A673 (cell line): ENCODE measurements at regions not wholly inside any gene's neighbourhood (a gene's known extent, or its start where the extent isn't known, plus 50 kb on each side); places are given as distances from the start of the nearest gene placed in this dataset.

Source experiments
- BruUV-seq: library from RNA; stranded (reverse); fragments of 400-500 nt; replicated peaks from 2 replicates; lab custom pipeline; 2021; lab: Mats Ljungman, UMichigan
- CTCF ChIA-PET: fragments of 300-600 bp; sonication (Branson Sonifier 250); formaldehyde crosslinking; loops from one replicate; lab custom pipeline; 2022; ENCODE audit warnings: antibody characterized with exemption; lab: Charles Lee
- POLR2A ChIA-PET: fragments of 300-600 bp; sonication (Branson Sonifier 250); formaldehyde crosslinking; loops from one replicate; lab custom pipeline; 2022; ENCODE audit warnings: antibody characterized with exemption; ENCODE audit not compliant: low non-redundant PET; lab: Charles Lee
- DNase-seq: peaks from one replicate; pipeline ENCODE4 v3.0.0-alpha.2; 2015; ENCODE audit warnings: low spot score
- H3K27ac ChIP-seq: fragments of 200-600 bp; sonication (generic); 2 replicates; pipeline ENCODE4 v1.5.1; 2016; ENCODE audit warnings: mixed run types, low read depth, mild to moderate bottlenecking, mixed read lengths, antibody characterized with exemption, low read length; ENCODE audit not compliant: poor library complexity, severe bottlenecking
- H3K27me3 ChIP-seq: fragments of 200-600 bp; sonication (generic); replicated peaks from 2 replicates; pipeline ENCODE4 v1.6.1; 2017; ENCODE audit warnings: mixed run types, low read depth, mild to moderate bottlenecking, mixed read lengths, antibody characterized with exemption, low read length; ENCODE audit not compliant: insufficient read depth, poor library complexity
- H3K36me3 ChIP-seq: fragments of 200-600 bp; sonication (generic); 2 replicates; pipeline ENCODE4 v1.6.1; 2016; ENCODE audit warnings: mixed run types, mild to moderate bottlenecking, mixed read lengths, antibody characterized with exemption, low read length; ENCODE audit not compliant: insufficient read depth, poor library complexity, severe bottlenecking
- H3K4me1 ChIP-seq: fragments of 200-600 bp; sonication (generic); 2 replicates; pipeline ENCODE4 v1.6.1; 2017; ENCODE audit warnings: mixed run types, mild to moderate bottlenecking, mixed read lengths, antibody characterized with exemption, low read length; ENCODE audit not compliant: insufficient read depth, poor library complexity, severe bottlenecking
- H3K4me3 ChIP-seq: fragments of 200-600 bp; sonication (generic); 2 replicates; pipeline ENCODE4 v1.5.1; 2016; ENCODE audit warnings: low read depth, mixed run types, mild to moderate bottlenecking, mixed read lengths, low read length; ENCODE audit not compliant: poor library complexity, severe bottlenecking
- H3K9me3 ChIP-seq: fragments of 200-600 bp; sonication (generic); 2 replicates; pipeline ENCODE4 v1.6.1; 2016; ENCODE audit warnings: mixed run types, low read depth, mild to moderate bottlenecking, mixed read lengths, antibody characterized with exemption, low read length; ENCODE audit not compliant: poor library complexity, severe bottlenecking
- CTCF ChIP-seq: fragments of 300-800, 200-600 bp; sonication (generic); conservative IDR thresholded peaks from 2 replicates; pipeline ENCODE4 v1.5.1; 2017; ENCODE audit warnings: low read depth, mild to moderate bottlenecking, antibody characterized with exemption, low read length, moderate library complexity, mixed read lengths
- EZH2 ChIP-seq: fragments of 200-600 bp; sonication (generic); IDR thresholded peaks from 2 replicates; pipeline ENCODE4 v1.6.1; 2017; ENCODE audit warnings: borderline replicate concordance, low read depth, mild to moderate bottlenecking, mixed read lengths, antibody characterized with exemption, low read length; ENCODE audit not compliant: poor library complexity, severe bottlenecking
- intact Hi-C: fragments of 100-400 bp; cut with micrococcal nuclease; formaldehyde crosslinking; loops from one replicate; pipeline ENCODE4 v1.10.0; 2022; ENCODE audit not compliant: unreplicated experiment

- no TSS peak for BruUV-seq
- POLR2A ChIA-PET: no interaction called here
Measured at GRCh38 chr2:163155279-163155883, 316.8 kb upstream of the KCNH7 start.

GRCh38 chr2:163142618-163143017 lies 304.1 kb upstream of the KCNH7 start:
- ChIA-PET POLR2A (no interaction called here), CTCF (interaction anchor here (0.6 kb wide), 1 partner anchor 14 kb away, joined by 4 read pairs; no protein-coding TSS in a partner anchor)
- H3K27me3 ChIP-seq: no peaks in the 10 kb centered on the region
- DNase-seq: no peak
- no peaks in the 10 kb centered on the region for H3K36me3 ChIP-seq
- intact Hi-C loops: no loop called here
- TF ChIP-seq CTCF (no peak), EZH2 (no peak)
- no peak overlapping the region for H3K4me3 ChIP-seq
- no peaks in the 10 kb centered on the region for H3K4me1 ChIP-seq
- no TSS peak for BruUV-seq
- no peaks in the 10 kb centered on the region for H3K9me3 ChIP-seq
- H3K27ac ChIP-seq: no peak overlapping the region

More at GRCh38 chr2:163155279-163155883, 316.8 kb upstream of the KCNH7 start:
- Histone ChIP-seq H3K9me3 (no peaks in the 10 kb centered on the region), H3K27ac (no peak overlapping the region), H3K4me3 (no peak overlapping the region), H3K36me3 (no peaks in the 10 kb centered on the region), H3K4me1 (no peaks in the 10 kb centered on the region), H3K27me3 (no peaks in the 10 kb centered on the region)
- CTCF ChIA-PET: no interaction called here
- peak; percentile 49 for DNase-seq
- TF ChIP-seq EZH2 (no peak), CTCF (peak; percentile 64)
- intact Hi-C loops: no loop called here

- Histone ChIP-seq H3K27me3 (no peaks in the 10 kb centered on the region), H3K9me3 (no peaks in the 10 kb centered on the region), H3K36me3 (no peaks in the 10 kb centered on the region), H3K4me1 (no peaks in the 10 kb centered on the region), H3K27ac (no peak overlapping the region), H3K4me3 (no peak overlapping the region)
- no peak for TF ChIP-seq CTCF
- no peak for TF ChIP-seq EZH2
- POLR2A ChIA-PET: no interaction called here
- no peak for DNase-seq
- BruUV-seq: no TSS peak
- CTCF ChIA-PET: no interaction called here
- intact Hi-C loops: no loop called here
Measured at GRCh38 chr2:163138947-163139346, 300.4 kb upstream of the KCNH7 start.
